ENCODE measurements at regions not wholly inside any gene's neighbourhood (a gene's known extent, or its start where the extent isn't known, plus 50 kb on each side); places are given as distances from the start of the nearest gene placed in this dataset.

GRCh38 chr9:34823778-34824177 is 113.8 kb upstream of the CCL21 start:
- H3K36me3 ChIP-seq (ENCODE audit: insufficient read depth, low read length) = no peaks in the 10 kb centered on the region
- DNase-seq (ENCODE audit: low spot score) = no peak
- H3K27ac ChIP-seq (ENCODE audit: low read depth, low read length, poor library complexity, severe bottlenecking) = no peak overlapping the region
- ChIA-PET CTCF (ENCODE audit: unreplicated experiment) (no interaction called here), POLR2A (no interaction called here)
- intact Hi-C loops (cut with micrococcal nuclease; ENCODE audit: unreplicated experiment) = no loop called here
- H3K4me3 ChIP-seq (ENCODE audit: low read depth, low read length, poor library complexity, severe bottlenecking) = no peak overlapping the region
- H2AFZ ChIP-seq (ENCODE audit: low read length) = no peak overlapping the region
- TF ChIP-seq CTCF (conservative IDR thresholded peaks at IDR 0.05; ENCODE audit: low read length) (no peak), EZH2phosphoT487 (IDR thresholded peaks at IDR 0.05; ENCODE audit: borderline replicate concordance, low read depth, low read length) (no peak)
- H3K9me2 ChIP-seq (ENCODE audit: insufficient read depth, low read length) = no peaks in the 10 kb centered on the region
- no peaks in the 10 kb centered on the region for H3K4me1 ChIP-seq (ENCODE audit: insufficient read depth, low read length, poor library complexity, severe bottlenecking)
- no peaks in the 10 kb centered on the region for H3K79me2 ChIP-seq (ENCODE audit: insufficient read depth, low read depth, low read length)
- H4K20me1 ChIP-seq (ENCODE audit: insufficient read depth, low read length) = no peaks in the 10 kb centered on the region
- no TSS peak for BruUV-seq (replicated peaks)
- no peak overlapping the region for H3K4me2 ChIP-seq (ENCODE audit: low read length)
- no peaks in the 10 kb centered on the region for H3K9me3 ChIP-seq (ENCODE audit: low read length)

GRCh38 chr9:34810187-34810524 is 100.2 kb upstream of the CCL21 start:
- Histone ChIP-seq H2AFZ (ENCODE audit: low read length) (no peak overlapping the region), H3K36me3 (ENCODE audit: insufficient read depth, low read length) (no peaks in the 10 kb centered on the region), H3K9me3 (ENCODE audit: low read length) (peaks cover under 1% of the 10 kb centered on the region; the same call in 1 of the 2 replicates), H3K4me2 (ENCODE audit: low read length) (no peak overlapping the region), H3K4me1 (ENCODE audit: insufficient read depth, low read length, poor library complexity, severe bottlenecking) (no peaks in the 10 kb centered on the region), H3K27ac (ENCODE audit: low read depth, low read length, poor library complexity, severe bottlenecking) (no peak overlapping the region), H3K4me3 (ENCODE audit: low read depth, low read length, poor library complexity, severe bottlenecking) (no peak overlapping the region), H4K20me1 (ENCODE audit: insufficient read depth, low read length) (no peaks in the 10 kb centered on the region), H3K9me2 (ENCODE audit: insufficient read depth, low read length) (no peaks in the 10 kb centered on the region), H3K79me2 (ENCODE audit: insufficient read depth, low read depth, low read length) (no peaks in the 10 kb centered on the region)
- DNase-seq (ENCODE audit: low spot score) = no peak
- intact Hi-C loops (cut with micrococcal nuclease; ENCODE audit: unreplicated experiment) = no loop called here
- ChIA-PET CTCF (ENCODE audit: unreplicated experiment) (no interaction called here), POLR2A (no interaction called here)
- BruUV-seq (replicated peaks) = no TSS peak
- TF ChIP-seq CTCF (conservative IDR thresholded peaks at IDR 0.05; ENCODE audit: low read length) (no peak), EZH2phosphoT487 (IDR thresholded peaks at IDR 0.05; ENCODE audit: borderline replicate concordance, low read depth, low read length) (no peak)

GRCh38 chr9:34809504-34810186 is 99.7 kb upstream of the CCL21 start:
- Histone ChIP-seq H3K4me2 (ENCODE audit: low read length) (no peak overlapping the region), H3K9me3 (ENCODE audit: low read length) (peaks cover 5% of the 10 kb centered on the region), H4K20me1 (ENCODE audit: insufficient read depth, low read length) (no peaks in the 10 kb centered on the region), H3K4me3 (ENCODE audit: low read depth, low read length, poor library complexity, severe bottlenecking) (no peak overlapping the region), H3K4me1 (ENCODE audit: insufficient read depth, low read length, poor library complexity, severe bottlenecking) (no peaks in the 10 kb centered on the region), H3K36me3 (ENCODE audit: insufficient read depth, low read length) (no peaks in the 10 kb centered on the region), H3K79me2 (ENCODE audit: insufficient read depth, low read depth, low read length) (no peaks in the 10 kb centered on the region), H3K27ac (ENCODE audit: low read depth, low read length, poor library complexity, severe bottlenecking) (no peak overlapping the region), H2AFZ (ENCODE audit: low read length) (no peak overlapping the region), H3K9me2 (ENCODE audit: insufficient read depth, low read length) (no peaks in the 10 kb centered on the region)
- intact Hi-C loops (cut with micrococcal nuclease; ENCODE audit: unreplicated experiment) = no loop called here
- TF ChIP-seq EZH2phosphoT487 (IDR thresholded peaks at IDR 0.05; ENCODE audit: borderline replicate concordance, low read depth, low read length) (no peak), CTCF (conservative IDR thresholded peaks at IDR 0.05; ENCODE audit: low read length) (no peak)
- DNase-seq (ENCODE audit: low spot score) = no peak
- POLR2A ChIA-PET = no interaction called here
- CTCF ChIA-PET (ENCODE audit: unreplicated experiment) = no interaction called here
- no TSS peak for BruUV-seq (replicated peaks)

Data from OCI-LY7 (cell line).